HG02981 (cell line): ENCODE measurements at regions not wholly inside any gene's neighbourhood (a gene's known extent, or its start where the extent isn't known, plus 50 kb on each side); places are given as distances from the start of the nearest gene placed in this dataset.
A peak's percentile ranks its signal among the peaks of the same experiment; 100 is the strongest.

ENCODE experiments used
- ATAC-seq: cut with Tn5 transposase; IDR thresholded peaks from one replicate; pipeline ENCODE4 v1.9.1; 2021; ENCODE audit warnings: mild to moderate bottlenecking, moderate library complexity; ENCODE audit not compliant: unreplicated experiment

- no peak for ATAC-seq
These were observed 91.2 kb upstream of the ELOVL6 start for GRCh38 chr4:110289601-110290100.

GRCh38 chr4:110287130-110287529, 88.7 kb upstream of the ELOVL6 start:
- peak; percentile 100 for ATAC-seq

- no peak for ATAC-seq
These were observed 79.7 kb upstream of the ELOVL6 start for GRCh38 chr4:110278127-110278526.

GRCh38 chr4:110275871-110276270, 77.5 kb upstream of the ELOVL6 start:
- ATAC-seq, result no peak

GRCh38 chr4:110271986-110272385, 73.6 kb upstream of the ELOVL6 start:
- ATAC-seq, result no peak

GRCh38 chr4:110270492-110271197, 72.2 kb upstream of the ELOVL6 start:
- no peak for ATAC-seq

- no peak for ATAC-seq
These were observed 70.4 kb upstream of the ELOVL6 start for GRCh38 chr4:110268790-110269189.

GRCh38 chr4:110268352-110268751, 69.9 kb upstream of the ELOVL6 start:
- peak; percentile 60 for ATAC-seq

- ATAC-seq, result no peak
These were observed 67.7 kb upstream of the ELOVL6 start for GRCh38 chr4:110266136-110266535.

GRCh38 chr4:110265001-110265400, 66.6 kb upstream of the ELOVL6 start:
- no peak for ATAC-seq

- ATAC-seq, result no peak
These were observed 61.9 kb upstream of the ELOVL6 start for GRCh38 chr4:110260299-110260698.

- no peak for ATAC-seq
These were observed 51.6 kb upstream of the ELOVL6 start for GRCh38 chr4:110250023-110250387.

GRCh38 chr4:110248831-110249253, 50.4 kb upstream of the ELOVL6 start:
- ATAC-seq, result no peak
